Activated T-cell treated with anti-CD3 and anti-CD28 coated beads, Interleukin-2, amount 50 U/mL, for 4 hours (primary cell): ENCODE measurements at regions not wholly inside any gene's neighbourhood (a gene's known extent, or its start where the extent isn't known, plus 50 kb on each side); places are given as distances from the start of the nearest gene placed in this dataset.
"Not testable (repeated sequence)": the region's sequence is repeated elsewhere in the genome, so short reads cannot be mapped to it uniquely, and the experiment has no call there.

Source experiments
- ATAC-seq, 2 donors: fragments of 200-7000 bp; cut with Tn5 transposase; one replicate each; pipeline ENCODE4 v1.10.0; 2021
- DNase-seq: peaks from one replicate; pipeline ENCODE4 v3.0.0-alpha.2; 2020
- H3K27me3 Mint-ChIP-seq: one replicate; pipeline ENCODE4 v1.8.0; 2021; ENCODE audit warnings: low read depth, mixed read lengths
- H3K36me3 Mint-ChIP-seq: one replicate; pipeline ENCODE4 v1.8.0; 2022; ENCODE audit warnings: mixed read lengths; ENCODE audit not compliant: insufficient read depth
- H3K4me1 Mint-ChIP-seq: one replicate; pipeline ENCODE4 v1.8.0; 2021; ENCODE audit warnings: low read depth, mixed read lengths
- H3K4me3 Mint-ChIP-seq: one replicate; pipeline ENCODE4 v1.8.0; 2021; ENCODE audit warnings: mild to moderate bottlenecking, moderate library complexity, mixed read lengths
- H3K9me3 Mint-ChIP-seq: one replicate; pipeline ENCODE4 v1.8.0; 2021; ENCODE audit warnings: mixed read lengths

DNA sequence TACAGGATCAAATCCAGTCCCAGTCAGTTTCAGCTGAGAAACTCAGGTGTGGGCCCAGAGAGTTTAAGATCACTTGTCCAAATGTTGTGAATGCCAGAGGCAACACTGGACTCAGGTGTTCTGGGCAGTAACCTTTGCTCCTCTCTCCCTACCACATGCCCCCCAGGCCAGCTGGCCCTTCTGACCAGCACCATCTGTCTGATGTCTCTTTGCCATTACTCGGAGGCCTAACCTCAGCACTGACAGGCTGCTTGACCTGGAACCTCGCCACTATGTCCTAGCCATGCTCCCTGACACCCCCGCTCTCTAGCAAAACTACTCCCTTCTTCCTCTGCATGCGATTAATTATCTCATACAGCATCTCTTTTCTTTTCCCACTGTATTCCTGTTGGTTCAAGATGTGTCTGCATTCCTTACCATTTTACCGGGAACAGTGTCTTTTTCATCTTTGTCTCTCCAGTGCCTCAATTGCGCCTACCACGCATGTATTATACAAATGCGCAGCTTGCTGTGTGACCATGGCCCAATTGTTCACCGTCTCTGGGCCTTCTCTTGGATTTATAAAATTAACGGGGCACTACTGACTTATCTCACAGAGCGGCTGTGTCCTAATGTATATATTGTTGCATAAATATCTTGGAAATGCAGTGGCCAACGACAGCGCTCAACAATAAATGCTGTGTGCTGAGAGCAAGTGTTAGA lies 159.5 kb upstream of the IRF2BP2 start:
- no peaks in the 10 kb centered on the region for H3K9me3 Mint-ChIP-seq
- DNase-seq (no peak), ATAC-seq (no peak)
- no peak overlapping the region for H3K4me3 Mint-ChIP-seq
- peaks cover 67% of the 10 kb centered on the region for H3K4me1 Mint-ChIP-seq
- no peaks in the 10 kb centered on the region for H3K27me3 Mint-ChIP-seq
- no peaks in the 10 kb centered on the region for H3K36me3 Mint-ChIP-seq

DNA sequence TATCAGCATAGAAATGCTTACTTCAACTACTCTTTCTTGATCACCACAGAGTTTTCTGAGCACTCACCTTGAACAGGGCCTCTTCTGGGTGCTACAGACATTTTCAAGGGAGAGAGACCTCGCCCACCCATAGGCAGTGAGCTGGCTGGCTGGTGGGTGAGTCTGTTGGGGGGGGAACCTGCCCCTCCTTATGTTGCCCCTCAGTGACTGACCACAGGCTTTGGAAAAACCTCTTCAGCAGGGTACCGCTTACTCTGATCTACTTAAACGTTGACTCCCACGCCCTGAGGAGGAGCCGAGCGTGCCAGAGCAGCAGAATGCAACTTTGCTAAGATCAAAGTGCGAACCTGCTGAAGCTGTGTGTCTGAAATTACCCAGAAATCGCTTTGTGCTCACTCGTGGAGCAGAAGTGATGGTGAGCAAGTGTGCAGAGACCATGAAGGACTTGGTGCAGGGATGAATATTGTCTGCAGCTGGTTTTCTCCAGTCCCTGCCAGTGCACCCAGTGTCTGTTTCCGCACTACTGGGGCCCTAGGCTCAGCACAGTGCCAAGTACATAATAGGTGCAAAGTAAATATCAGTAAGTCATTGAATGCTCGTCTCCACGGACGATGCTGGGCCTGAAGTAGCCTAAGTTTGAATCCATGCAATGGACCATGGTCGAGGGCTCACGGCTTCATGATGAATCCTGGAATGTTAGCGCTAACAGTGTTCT lies 158.7 kb upstream of the IRF2BP2 start:
- no peaks in the 10 kb centered on the region for H3K27me3 Mint-ChIP-seq
- DNase-seq (peak; percentile 64), ATAC-seq (peak; percentile 59 to 68)
- peak overlapping the region; percentile 60 for H3K4me3 Mint-ChIP-seq
- H3K36me3 Mint-ChIP-seq, result no peaks in the 10 kb centered on the region
- no peaks in the 10 kb centered on the region for H3K9me3 Mint-ChIP-seq
- peaks cover 65% of the 10 kb centered on the region for H3K4me1 Mint-ChIP-seq

DNA sequence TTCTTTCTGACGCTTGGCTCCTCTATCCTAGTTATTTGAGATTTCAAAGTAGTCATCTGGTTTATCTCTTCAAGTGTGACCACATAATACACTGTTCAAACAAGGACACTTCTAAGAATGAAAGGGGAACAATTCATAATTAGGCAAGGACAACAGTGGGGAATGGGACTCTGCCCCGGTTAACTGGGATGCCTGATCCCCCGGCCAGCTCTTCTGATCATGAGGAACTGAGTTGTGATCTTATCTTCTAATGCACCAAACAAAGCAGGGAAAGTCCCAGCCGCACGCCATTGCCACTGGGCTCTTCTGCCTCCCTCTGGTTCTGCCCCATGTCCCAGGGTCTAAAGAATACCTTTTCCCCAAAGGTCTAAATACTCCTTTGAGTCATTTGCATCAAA lies 158.2 kb upstream of the IRF2BP2 start:
- no peak for DNase-seq
- no peaks in the 10 kb centered on the region for H3K9me3 Mint-ChIP-seq
- ATAC-seq, result no peak
- H3K27me3 Mint-ChIP-seq, result no peaks in the 10 kb centered on the region
- H3K4me3 Mint-ChIP-seq, result peak overlapping the region; percentile 60
- peaks cover 65% of the 10 kb centered on the region for H3K4me1 Mint-ChIP-seq
- no peaks in the 10 kb centered on the region for H3K36me3 Mint-ChIP-seq

DNA sequence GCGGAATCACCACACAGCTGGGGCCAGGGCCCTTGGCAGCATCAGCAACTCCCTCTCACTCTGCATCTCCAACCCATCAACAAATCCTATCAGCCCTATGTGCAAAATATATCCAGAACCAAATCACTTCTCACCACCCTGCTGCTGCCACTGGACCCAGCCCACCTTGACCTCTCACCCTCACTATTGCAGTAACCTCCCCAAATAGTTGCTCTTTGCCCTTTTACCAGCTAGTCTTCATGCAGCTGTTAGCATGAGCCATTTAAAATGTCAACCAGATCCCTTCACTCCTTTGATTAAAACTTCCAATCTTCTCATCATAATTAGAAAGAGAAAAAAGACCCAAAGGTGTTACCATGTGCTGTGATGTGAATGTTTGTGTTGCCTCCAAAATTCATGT lies 155.7 kb upstream of the IRF2BP2 start:
- H3K4me3 Mint-ChIP-seq, result no peak overlapping the region
- DNase-seq (no peak), ATAC-seq (no peak)
- no peaks in the 10 kb centered on the region for H3K9me3 Mint-ChIP-seq
- H3K4me1 Mint-ChIP-seq, result peaks cover 47% of the 10 kb centered on the region
- no peaks in the 10 kb centered on the region for H3K27me3 Mint-ChIP-seq
- no peaks in the 10 kb centered on the region for H3K36me3 Mint-ChIP-seq

DNA sequence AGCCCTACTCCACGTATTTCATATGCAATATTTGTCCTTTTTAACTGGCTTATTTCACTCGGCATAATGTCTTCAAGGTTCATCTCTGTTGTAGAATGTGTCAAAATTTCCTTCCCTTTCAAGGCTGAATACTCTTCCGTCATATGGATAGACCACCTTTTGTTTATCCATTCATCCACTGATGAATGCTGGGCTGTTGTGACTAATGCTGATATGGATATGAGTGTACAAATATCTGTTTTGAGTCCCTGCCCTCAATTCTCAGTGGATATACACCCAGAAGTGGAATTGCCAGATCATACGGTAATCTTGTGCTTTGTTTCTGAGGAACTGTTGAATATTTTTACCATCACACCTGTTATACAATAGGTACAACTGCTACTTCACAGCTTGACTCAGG lies 155.2 kb upstream of the IRF2BP2 start:
- H3K4me1 Mint-ChIP-seq, result peaks cover 47% of the 10 kb centered on the region
- ATAC-seq (no peak), DNase-seq (no peak)
- no peaks in the 10 kb centered on the region for H3K9me3 Mint-ChIP-seq
- H3K27me3 Mint-ChIP-seq, result no peaks in the 10 kb centered on the region
- H3K36me3 Mint-ChIP-seq, result no peaks in the 10 kb centered on the region
- no peak overlapping the region for H3K4me3 Mint-ChIP-seq

DNA sequence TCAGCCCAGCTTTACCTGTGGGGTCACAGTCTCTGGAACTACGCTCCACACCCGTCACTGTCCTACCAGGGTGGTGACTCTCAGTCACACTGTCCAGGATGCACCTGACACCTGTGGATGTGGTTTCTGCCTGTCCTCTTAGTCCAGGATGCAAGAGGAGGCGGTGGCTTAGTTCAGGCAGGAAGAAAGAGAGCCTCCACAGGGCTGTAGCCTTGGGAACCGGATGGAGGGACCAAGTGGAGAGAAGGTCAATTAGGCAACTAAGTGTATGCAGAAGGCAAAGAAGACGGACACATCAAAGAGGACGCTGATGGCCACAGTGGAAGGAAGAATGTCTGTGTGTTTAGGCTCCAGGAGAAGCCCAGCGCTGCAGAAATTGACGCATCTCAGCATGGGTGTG lies 153.9 kb upstream of the IRF2BP2 start:
- Mint-ChIP-seq H3K4me1 (peaks cover 49% of the 10 kb centered on the region), H3K36me3 (no peaks in the 10 kb centered on the region), H3K4me3 (no peak overlapping the region), H3K9me3 (no peaks in the 10 kb centered on the region), H3K27me3 (no peaks in the 10 kb centered on the region)
- no peak for DNase-seq
- no peak for ATAC-seq

DNA sequence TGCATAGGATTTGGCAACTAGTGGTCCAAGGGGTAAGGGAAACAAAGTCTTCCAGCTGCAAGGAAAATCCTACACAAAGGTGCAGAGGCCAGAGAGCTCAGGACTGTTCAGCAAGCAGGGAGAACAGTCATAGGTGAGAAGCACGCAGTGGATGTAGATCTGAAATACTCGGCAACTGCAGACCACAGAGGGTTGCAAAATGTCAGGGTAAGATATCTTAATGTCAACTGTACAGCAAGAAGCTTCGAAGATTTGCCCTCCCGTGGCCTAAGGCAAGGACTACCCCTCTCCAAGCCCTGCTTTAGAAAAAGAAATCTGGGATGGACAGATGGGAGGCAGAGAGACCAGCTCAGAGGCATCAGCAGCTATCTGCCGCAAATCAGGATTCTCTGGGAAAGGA lies 153.4 kb upstream of the IRF2BP2 start:
- ATAC-seq (no peak), DNase-seq (no peak)
- Mint-ChIP-seq H3K36me3 (no peaks in the 10 kb centered on the region), H3K9me3 (no peaks in the 10 kb centered on the region), H3K27me3 (no peaks in the 10 kb centered on the region), H3K4me1 (peaks cover 46% of the 10 kb centered on the region), H3K4me3 (no peak overlapping the region)

DNA sequence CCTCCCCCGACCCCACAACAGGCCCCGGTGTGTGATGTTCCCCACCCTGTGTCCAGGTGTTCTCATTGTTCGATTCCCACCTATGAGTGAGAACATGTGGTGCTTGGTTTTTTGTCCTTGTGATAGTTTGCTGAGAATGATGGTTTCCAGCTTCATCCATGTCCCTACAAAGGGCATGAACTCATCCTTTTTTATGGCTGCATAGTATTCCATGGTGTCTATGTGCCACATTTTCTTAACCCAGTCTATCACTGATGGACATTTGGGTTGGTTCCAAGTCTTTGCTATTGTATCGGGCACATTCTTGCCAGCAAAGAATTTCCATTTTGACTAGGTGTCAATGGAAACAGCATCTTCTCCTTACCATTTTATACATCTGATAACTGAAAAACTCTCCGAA lies 152.1 kb upstream of the IRF2BP2 start:
- ATAC-seq, H3K27me3 Mint-ChIP-seq, H3K4me3 Mint-ChIP-seq, H3K9me3 Mint-ChIP-seq, H3K36me3 Mint-ChIP-seq, DNase-seq: not testable (repeated sequence)
- H3K4me1 Mint-ChIP-seq, result peaks cover 38% of the 10 kb centered on the region

DNA sequence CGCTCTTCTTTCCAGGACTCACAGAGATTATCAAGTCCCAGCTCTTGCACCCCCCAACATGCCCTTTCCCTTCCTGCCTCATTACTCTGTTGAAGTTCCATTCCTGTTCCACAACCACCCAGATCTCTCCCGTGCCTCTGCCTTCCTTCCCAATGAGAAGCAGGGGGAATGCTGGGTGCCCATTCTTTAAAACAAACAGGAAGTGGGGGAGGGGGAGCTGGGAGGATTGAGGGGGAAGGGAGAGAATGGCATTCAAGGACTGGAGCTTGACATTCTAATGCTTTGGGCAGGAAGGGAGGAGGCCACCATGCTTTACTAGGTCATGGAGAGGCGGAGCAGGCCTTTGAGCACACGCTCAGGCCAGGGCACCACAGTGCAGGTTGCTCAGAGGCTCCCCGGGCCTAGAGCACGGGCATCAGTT lies 150.3 kb upstream of the IRF2BP2 start:
- H3K27me3 Mint-ChIP-seq, result no peaks in the 10 kb centered on the region
- no peak for ATAC-seq
- no peaks in the 10 kb centered on the region for H3K36me3 Mint-ChIP-seq
- peaks cover 33% of the 10 kb centered on the region for H3K4me1 Mint-ChIP-seq
- no peaks in the 10 kb centered on the region for H3K9me3 Mint-ChIP-seq
- no peak for DNase-seq
- H3K4me3 Mint-ChIP-seq, result peak overlapping the region; percentile 42

DNA sequence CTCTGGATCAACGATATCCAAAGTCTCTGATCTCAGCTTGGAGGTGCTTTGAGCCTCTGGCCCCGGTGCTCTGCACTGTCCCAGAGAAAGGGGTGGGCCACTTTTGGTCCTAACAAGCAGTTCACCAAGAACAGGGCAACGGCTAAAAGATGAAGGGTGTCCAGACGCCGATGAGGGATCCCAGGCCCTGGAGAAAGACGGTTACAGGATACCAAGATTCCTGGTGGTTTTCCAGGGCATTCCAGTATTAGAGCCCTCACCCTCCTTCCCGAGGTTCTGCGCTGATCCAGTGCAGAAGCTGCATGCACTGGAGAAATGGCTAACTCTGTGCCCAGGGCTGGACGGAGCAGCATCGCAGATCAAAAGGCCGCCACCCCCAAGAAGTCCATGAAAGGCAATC lies 149.9 kb upstream of the IRF2BP2 start:
- ATAC-seq (no peak), DNase-seq (no peak)
- Mint-ChIP-seq H3K27me3 (no peaks in the 10 kb centered on the region), H3K4me3 (no peak overlapping the region), H3K4me1 (peaks cover 33% of the 10 kb centered on the region), H3K9me3 (no peaks in the 10 kb centered on the region), H3K36me3 (no peaks in the 10 kb centered on the region)

DNA sequence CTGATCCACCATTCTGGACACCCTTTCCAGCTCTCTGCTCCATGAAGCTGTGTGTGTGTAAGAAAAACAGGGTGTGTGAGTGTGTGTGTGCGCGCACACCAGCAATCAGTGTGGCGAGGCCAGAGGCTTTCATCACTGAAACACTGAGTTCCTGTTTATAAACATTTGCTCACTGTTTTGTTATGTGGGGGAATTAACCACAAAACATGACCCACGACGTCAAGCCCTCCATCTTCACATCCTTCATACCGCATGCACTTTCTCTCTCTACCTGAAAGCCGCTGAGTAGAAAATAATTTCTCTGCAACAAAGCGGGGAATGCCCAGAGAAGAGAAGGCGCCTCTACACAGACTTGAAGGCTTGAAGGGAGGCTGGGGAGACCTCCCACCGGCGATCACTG lies 148.9 kb upstream of the IRF2BP2 start:
- peaks cover 33% of the 10 kb centered on the region for H3K4me1 Mint-ChIP-seq

DNA sequence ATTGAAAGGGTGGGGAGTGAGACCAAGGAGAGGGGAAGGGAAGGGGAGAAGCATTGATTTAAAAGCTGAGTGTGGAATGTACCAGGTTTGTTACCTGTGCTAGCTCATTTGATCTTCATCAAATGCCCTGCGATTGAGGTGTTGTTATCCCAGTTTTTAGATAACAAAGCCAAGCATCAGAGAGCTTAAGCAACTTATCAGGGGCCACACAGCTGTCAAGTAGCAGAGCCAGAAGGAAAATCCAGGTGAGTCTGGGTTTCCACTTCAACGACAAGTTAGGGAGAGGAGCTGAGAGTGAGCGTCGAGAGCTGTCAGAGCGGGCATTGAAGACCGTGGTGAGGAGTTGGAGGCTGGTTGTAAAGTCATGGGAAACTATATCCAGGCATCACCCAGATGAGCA lies 146.9 kb upstream of the IRF2BP2 start:
- Mint-ChIP-seq H3K9me3 (no peaks in the 10 kb centered on the region), H3K4me1 (peaks cover 33% of the 10 kb centered on the region), H3K4me3 (no peak overlapping the region), H3K27me3 (no peaks in the 10 kb centered on the region), H3K36me3 (no peaks in the 10 kb centered on the region)
- DNase-seq (no peak), ATAC-seq (no peak)

More for the DNA sequence above, 148.9 kb upstream of the IRF2BP2 start:
- Mint-ChIP-seq H3K9me3 (no peaks in the 10 kb centered on the region), H3K4me3 (no peak overlapping the region), H3K36me3 (no peaks in the 10 kb centered on the region), H3K27me3 (no peaks in the 10 kb centered on the region)
- no peak for DNase-seq
- peak; percentile 80 to 83 for ATAC-seq

DNA sequence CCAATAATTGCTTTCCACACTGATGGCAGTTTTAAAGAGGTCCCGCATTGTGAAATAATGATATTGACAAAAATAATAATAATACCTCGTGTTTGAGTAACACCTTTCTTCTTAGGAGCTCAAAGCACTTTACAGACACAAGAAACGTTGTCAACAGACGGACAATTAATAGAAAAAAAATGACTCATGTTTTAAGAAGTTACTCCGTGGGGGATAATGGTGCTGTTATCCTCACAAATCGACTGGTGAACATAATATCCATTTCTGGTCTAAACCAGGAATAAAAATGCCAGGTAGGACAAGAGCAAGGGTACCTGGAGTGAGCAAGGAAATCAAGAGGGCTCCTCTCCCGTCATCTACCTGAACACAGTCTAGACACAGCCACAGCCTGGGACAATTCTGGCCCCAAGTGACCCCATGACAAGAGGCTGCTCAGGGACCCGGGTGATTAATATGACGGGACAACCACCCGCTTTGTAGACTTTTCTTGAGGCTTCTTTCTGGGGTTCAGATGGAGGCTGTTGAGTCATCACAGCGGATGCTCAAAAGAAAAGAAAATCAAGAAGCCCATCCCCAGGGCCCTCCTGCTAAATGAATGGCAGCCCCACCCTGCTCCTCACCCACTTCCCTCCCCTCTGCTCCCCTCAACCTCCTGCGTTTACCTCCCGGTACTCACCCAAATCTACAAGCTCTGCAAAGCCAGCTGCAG lies 146.2 kb upstream of the IRF2BP2 start:
- Mint-ChIP-seq H3K4me3 (no peak overlapping the region), H3K27me3 (no peaks in the 10 kb centered on the region), H3K4me1 (peaks cover 33% of the 10 kb centered on the region), H3K36me3 (no peaks in the 10 kb centered on the region), H3K9me3 (no peaks in the 10 kb centered on the region)
- no peak for ATAC-seq
- DNase-seq, result no peak

DNA sequence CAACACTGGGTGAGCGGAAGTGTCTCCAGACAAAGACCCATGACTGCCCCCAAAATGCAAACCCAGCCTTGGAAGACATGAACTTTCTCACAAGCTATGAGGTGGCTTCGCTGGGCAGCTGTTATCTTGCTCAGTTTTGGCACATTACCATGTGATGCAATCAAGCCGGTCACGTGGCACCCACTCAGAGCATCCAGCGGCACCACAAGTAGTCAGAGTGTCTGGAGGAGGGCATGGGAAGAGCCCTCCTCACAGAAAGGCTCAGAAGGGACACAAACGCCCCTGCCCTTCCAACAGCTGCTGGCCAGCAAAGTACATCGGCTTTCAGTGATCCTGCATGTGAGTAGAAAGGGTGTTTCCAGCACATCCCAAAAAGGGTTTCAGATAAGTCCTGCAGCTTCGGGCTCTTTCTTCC lies 145.5 kb upstream of the IRF2BP2 start:
- ATAC-seq, result no peak
- peaks cover 26% of the 10 kb centered on the region for H3K4me1 Mint-ChIP-seq
- H3K27me3 Mint-ChIP-seq, result no peaks in the 10 kb centered on the region
- H3K36me3 Mint-ChIP-seq, result no peaks in the 10 kb centered on the region
- no peak for DNase-seq
- no peak overlapping the region for H3K4me3 Mint-ChIP-seq
- H3K9me3 Mint-ChIP-seq, result no peaks in the 10 kb centered on the region

DNA sequence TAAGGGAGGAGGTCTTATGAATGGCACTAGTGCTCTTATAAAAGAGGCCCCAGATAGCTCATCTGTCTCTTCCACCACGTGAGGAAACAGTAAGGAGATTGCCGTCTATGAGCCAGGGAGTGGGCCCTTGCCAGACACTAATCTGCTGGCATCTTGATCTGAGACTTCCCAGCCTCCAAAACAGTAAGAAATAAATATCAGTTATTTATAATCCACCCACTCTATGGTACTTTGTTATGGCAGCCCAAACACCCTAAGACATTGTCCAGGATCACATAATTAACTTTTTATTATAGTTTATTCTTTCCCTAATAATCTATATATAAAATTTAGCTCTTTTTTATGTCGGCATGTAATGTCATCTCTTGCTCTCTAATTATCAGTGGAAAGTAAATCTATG lies 144.0 kb upstream of the IRF2BP2 start:
- Mint-ChIP-seq H3K36me3 (no peaks in the 10 kb centered on the region), H3K9me3 (no peaks in the 10 kb centered on the region), H3K4me3 (no peak overlapping the region), H3K27me3 (no peaks in the 10 kb centered on the region), H3K4me1 (peaks cover 11% of the 10 kb centered on the region)
- DNase-seq (no peak), ATAC-seq (no peak)
